Caco-2 (cell line): ENCODE measurements at regions not wholly inside any gene's neighbourhood (a gene's known extent, or its start where the extent isn't known, plus 50 kb on each side); places are given as distances from the start of the nearest gene placed in this dataset.
A peak's percentile ranks its signal among the peaks of the same experiment; 100 is the strongest.

Experiments
- BruUV-seq: library from RNA; stranded (reverse); fragments of 400-500 nt; replicated peaks from 2 replicates; lab custom pipeline; 2021; lab: Mats Ljungman, UMichigan
- CTCF ChIA-PET: fragments of 300-600 bp; sonication (Branson Sonifier 250); formaldehyde crosslinking; loops from one replicate; lab custom pipeline; 2022; ENCODE audit warnings: antibody characterized with exemption; lab: Charles Lee
- POLR2A ChIA-PET: fragments of 300-600 bp; sonication (Branson Sonifier 250); formaldehyde crosslinking; loops from one replicate; lab custom pipeline; 2022; ENCODE audit warnings: antibody characterized with exemption; lab: Charles Lee
- DNase-seq, 2 experiments: peaks; one replicate each; pipeline versions ENCODE4 v3.0.0 to v3.0.0-alpha.2; 2020 to 2022
- H3K27me3 ChIP-seq: replicated peaks from 2 replicates; pipeline ENCODE4 v1.6.0; 2011; ENCODE audit warnings: low read length; ENCODE audit not compliant: control insufficient read depth, insufficient read depth
- H3K36me3 ChIP-seq: 2 replicates; pipeline ENCODE4 v1.5.1; 2011; ENCODE audit warnings: low read length; ENCODE audit not compliant: control insufficient read depth, insufficient read depth
- H3K4me1 ChIP-seq: fragments of 250-450 bp; sonication (Bioruptor Pico); 2 replicates; pipeline ENCODE4 v1.5.1; 2020; ENCODE audit warnings: mild to moderate bottlenecking
- H3K4me3 ChIP-seq: 2 replicates; pipeline ENCODE4 v1.5.1; 2011; ENCODE audit warnings: low read depth, mild to moderate bottlenecking, control low read depth, low read length
- H3K9me3 ChIP-seq: fragments of 250-450 bp; sonication (Bioruptor Pico); 2 replicates; pipeline ENCODE4 v1.5.1; 2020; ENCODE audit warnings: mild to moderate bottlenecking, moderate library complexity
- H3K27ac Mint-ChIP-seq: one replicate; pipeline ENCODE4 v1.8.0; 2022; ENCODE audit warnings: mixed read lengths; ENCODE audit not compliant: unreplicated experiment
- H3K27me3 Mint-ChIP-seq: one replicate; pipeline ENCODE4 v1.8.0; 2022; ENCODE audit warnings: mixed read lengths; ENCODE audit not compliant: insufficient read depth, unreplicated experiment
- H3K36me3 Mint-ChIP-seq: one replicate; pipeline ENCODE4 v1.8.0; 2022; ENCODE audit warnings: mild to moderate bottlenecking, mixed read lengths; ENCODE audit not compliant: insufficient read depth, unreplicated experiment
- H3K4me1 Mint-ChIP-seq: one replicate; pipeline ENCODE4 v1.8.0; 2022; ENCODE audit warnings: low read depth, mixed read lengths; ENCODE audit not compliant: unreplicated experiment
- H3K4me3 Mint-ChIP-seq: one replicate; pipeline ENCODE4 v1.8.0; 2022; ENCODE audit warnings: mild to moderate bottlenecking, moderate library complexity, mixed read lengths; ENCODE audit not compliant: unreplicated experiment
- H3K9me3 Mint-ChIP-seq: one replicate; pipeline ENCODE4 v1.8.0; 2022; ENCODE audit warnings: mixed read lengths; ENCODE audit not compliant: unreplicated experiment
- CTCF ChIP-seq, 2 experiments: fragments of 200-600 bp in 1 of 2; IDR thresholded peaks; 1 replicate in 1 of 2; 2 replicates in 1 of 2; pipeline versions ENCODE4 v1.5.1 to v1.8.0; 2011 to 2022; ENCODE audit warnings: antibody characterized with exemption in 1 of 2, control low read depth in 1 of 2, inconsistent platforms in 1 of 2, low read depth in 1 of 2, low read length in 1 of 2, mild to moderate bottlenecking in 1 of 2, moderate library complexity in 1 of 2; ENCODE audit not compliant: insufficient read depth in 1 of 2, severe bottlenecking in 1 of 2, unreplicated experiment in 1 of 2
- intact Hi-C: fragments of 100-400 bp; cut with micrococcal nuclease; formaldehyde crosslinking; loops from one replicate; pipeline ENCODE4 v1.10.0; 2022; ENCODE audit not compliant: unreplicated experiment

- no peaks in the 10 kb centered on the region for H3K36me3 ChIP-seq
- Mint-ChIP-seq H3K9me3 (no peaks in the 10 kb centered on the region), H3K4me3 (peak overlapping the region; percentile 7), H3K27me3 (no peaks in the 10 kb centered on the region), H3K4me1 (peaks cover 7% of the 10 kb centered on the region), H3K27ac (peak overlapping the region; percentile 81), H3K36me3 (peaks cover 6% of the 10 kb centered on the region)
- CTCF ChIA-PET, result no interaction called here
- intact Hi-C loops, result no loop called here
- no TSS peak for BruUV-seq
- H3K4me3 ChIP-seq, result no peak overlapping the region
- TF ChIP-seq CTCF (IDR thresholded peaks at IDR 0.05; ENCODE audit: insufficient read depth in 1 of 2, low read depth in 1 of 2, low read length in 1 of 2, severe bottlenecking in 1 of 2, unreplicated experiment in 1 of 2), result no peak
- peaks cover 15% of the 10 kb centered on the region for H3K4me1 ChIP-seq
- peaks cover 6% of the 10 kb centered on the region; the same call in 1 of the 2 replicates for H3K9me3 ChIP-seq
- DNase-seq, result peak; percentile 68 to 71
- POLR2A ChIA-PET, result interaction anchor here (0.6 kb wide), 1 partner anchor 246 kb away, joined by 3 read pairs; no protein-coding TSS in a partner anchor
- no peaks in the 10 kb centered on the region for H3K27me3 ChIP-seq
Measured at GRCh38 chr7:152588350-152588749, 87.6 kb downstream of the XRCC2 start.

- Histone ChIP-seq H3K4me1 (peaks cover 12% of the 10 kb centered on the region), H3K9me3 (peaks cover 6% of the 10 kb centered on the region; the same call in 1 of the 2 replicates), H3K36me3 (no peaks in the 10 kb centered on the region), H3K27me3 (no peaks in the 10 kb centered on the region), H3K4me3 (no peak overlapping the region)
- H3K4me3 Mint-ChIP-seq, result no peak overlapping the region
- H3K27me3 Mint-ChIP-seq, result no peaks in the 10 kb centered on the region
- TF ChIP-seq CTCF (IDR thresholded peaks at IDR 0.05; ENCODE audit: insufficient read depth in 1 of 2, low read depth in 1 of 2, low read length in 1 of 2, severe bottlenecking in 1 of 2, unreplicated experiment in 1 of 2), result no peak
- CTCF ChIA-PET, result no interaction called here
- BruUV-seq, result no TSS peak
- no peak for DNase-seq
- POLR2A ChIA-PET, result no interaction called here
- peaks cover 7% of the 10 kb centered on the region for H3K4me1 Mint-ChIP-seq
- intact Hi-C loops, result no loop called here
- H3K27ac Mint-ChIP-seq, result no peak overlapping the region
- H3K9me3 Mint-ChIP-seq, result no peaks in the 10 kb centered on the region
- peaks cover 6% of the 10 kb centered on the region for H3K36me3 Mint-ChIP-seq
Measured at GRCh38 chr7:152587366-152587765, 88.6 kb downstream of the XRCC2 start.

GRCh38 chr7:152583006-152583405 lies 92.9 kb downstream of the XRCC2 start:
- no peak for TF ChIP-seq CTCF (IDR thresholded peaks at IDR 0.05; ENCODE audit: insufficient read depth in 1 of 2, low read depth in 1 of 2, low read length in 1 of 2, severe bottlenecking in 1 of 2, unreplicated experiment in 1 of 2)
- no peaks in the 10 kb centered on the region for H3K36me3 Mint-ChIP-seq
- no peak overlapping the region for H3K4me3 Mint-ChIP-seq
- H3K27ac Mint-ChIP-seq, result no peak overlapping the region
- no TSS peak for BruUV-seq
- no peak overlapping the region for H3K4me3 ChIP-seq
- H3K9me3 Mint-ChIP-seq, result no peaks in the 10 kb centered on the region
- peaks cover 5% of the 10 kb centered on the region for H3K4me1 ChIP-seq
- ChIA-PET POLR2A (interaction anchor here (0.7 kb wide), 1 partner anchor 9 kb away, joined by 4 read pairs; no protein-coding TSS in a partner anchor), CTCF (no interaction called here)
- no peaks in the 10 kb centered on the region for H3K27me3 Mint-ChIP-seq
- no peaks in the 10 kb centered on the region for H3K27me3 ChIP-seq
- intact Hi-C loops, result no loop called here
- no peaks in the 10 kb centered on the region for H3K9me3 ChIP-seq
- no peaks in the 10 kb centered on the region for H3K36me3 ChIP-seq
- H3K4me1 Mint-ChIP-seq, result no peaks in the 10 kb centered on the region
- no peak for DNase-seq
